ENCODE measurements at regions not wholly inside any gene's neighbourhood (a gene's known extent, or its start where the extent isn't known, plus 50 kb on each side); places are given as distances from the start of the nearest gene placed in this dataset.
"Not testable (repeated sequence)": the region's sequence is repeated elsewhere in the genome, so short reads cannot be mapped to it uniquely, and the experiment has no call there.

DNA sequence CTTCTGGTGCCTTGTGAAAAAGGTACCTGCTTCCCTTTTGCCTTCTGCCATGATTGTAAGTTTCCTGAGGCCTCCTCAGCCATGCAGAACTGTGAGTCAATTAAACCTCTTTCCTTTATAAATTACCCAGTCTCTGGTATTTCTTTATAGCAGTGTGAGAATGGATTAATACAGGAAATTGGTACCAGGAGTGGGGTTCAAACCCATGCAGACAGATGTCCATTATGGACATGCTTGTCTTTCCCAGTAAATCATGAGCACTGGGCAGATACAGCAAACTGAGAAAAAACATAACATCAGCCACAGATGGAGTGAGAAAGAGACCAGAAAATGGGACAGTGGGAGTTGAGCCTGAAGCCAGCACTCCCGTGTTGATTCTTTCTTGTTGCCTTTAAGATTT is 127.5 kb downstream of the TFCP2L1 start:
- in situ Hi-C loops (cut with MboI); H2AFZ ChIP-seq (ENCODE audit: control insufficient read depth, low read depth, low read length); RAD21 ChIA-PET (ENCODE audit: unreplicated experiment); H3K4me1 ChIP-seq (ENCODE audit: control insufficient read depth, insufficient read depth, low read length); CTCF ChIA-PET; H3K4me2 ChIP-seq (ENCODE audit: control insufficient read depth, insufficient read depth); POLR2A ChIA-PET; H3K79me2 ChIP-seq (ENCODE audit: control insufficient read depth, insufficient read depth, low read length); H3K9ac ChIP-seq (ENCODE audit: control insufficient read depth, insufficient read depth, low read length); H4K20me1 ChIP-seq (ENCODE audit: control insufficient read depth, insufficient read depth); ATAC-seq; FAIRE-seq; DNase-seq (ENCODE audit: low read depth, low spot score); H3K9me3 ChIP-seq (replicated peaks; ENCODE audit: control insufficient read depth, insufficient read depth, low read length); H3K4me3 ChIP-seq; H3K36me3 ChIP-seq (ENCODE audit: control insufficient read depth in 2 of 2, insufficient read depth in 2 of 2, low read length in 1 of 2); H3K27me3 ChIP-seq (replicated peaks in 1 of 2; ENCODE audit: control insufficient read depth in 2 of 2, insufficient read depth in 2 of 2, low read length in 1 of 2); H3K27ac ChIP-seq (ENCODE audit: control insufficient read depth, insufficient read depth); intact Hi-C loops (cut with micrococcal nuclease; ENCODE audit: unreplicated experiment); SMC1A ChIA-PET (ENCODE audit: uncharacterized antibody, unreplicated experiment); BruUV-seq (replicated peaks): not testable (repeated sequence)
- WGBS (ENCODE audit: insufficient coverage, insufficient replicate concordance, low lambda C conversion rate, missing lambda C conversion rate): 23% methylated on average over 1 of the region's 1 CpG

DNA sequence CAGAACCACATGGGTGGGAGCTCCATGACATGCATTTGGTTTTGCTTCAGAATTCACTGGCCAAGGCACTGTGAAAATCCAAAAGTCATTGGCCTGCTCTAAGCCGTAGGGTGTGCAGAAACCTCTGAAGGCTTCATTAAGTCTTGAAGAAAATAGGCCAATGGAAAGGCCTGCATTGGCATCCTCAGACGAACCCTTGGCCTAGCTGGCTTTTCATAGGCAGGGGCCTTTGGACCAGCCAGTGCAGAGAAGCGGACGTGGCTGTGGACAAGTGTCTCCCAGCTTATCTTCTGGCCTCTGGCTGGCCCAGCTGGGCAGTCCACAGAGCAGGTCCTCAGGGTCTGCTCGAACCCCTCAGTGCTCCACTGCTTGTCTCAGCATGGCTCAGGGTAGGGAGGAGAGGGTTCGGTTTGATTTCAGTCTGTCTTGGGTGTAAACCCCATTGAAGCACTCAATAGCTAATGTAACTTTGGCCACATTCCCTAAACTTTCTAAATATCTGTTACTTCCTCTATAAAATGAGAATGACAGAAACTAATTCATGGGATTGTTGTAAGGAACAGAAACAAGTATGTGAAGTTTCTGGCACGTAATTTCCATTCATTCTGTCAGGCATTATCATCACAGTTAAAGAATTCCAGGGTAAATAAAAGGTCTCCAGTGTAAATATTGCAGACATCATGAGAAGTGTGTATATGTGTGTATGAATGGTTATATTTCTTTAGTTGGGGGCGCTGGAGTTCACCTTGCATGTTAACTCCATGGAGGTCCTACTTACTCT is 125.5 kb downstream of the TFCP2L1 start:
- ATAC-seq (no peak), FAIRE-seq (no peak), DNase-seq (ENCODE audit: low read depth, low spot score) (no peak)
- CTCF ChIA-PET: interaction anchor here (0.6 kb wide), 1 partner anchor 68 kb away, joined by 3 read pairs; no protein-coding TSS in a partner anchor
- Histone ChIP-seq H3K36me3 (ENCODE audit: control insufficient read depth in 2 of 2, insufficient read depth in 2 of 2, low read length in 1 of 2) (no peaks in the 10 kb centered on the region), H3K27me3 (replicated peaks in 1 of 2; ENCODE audit: control insufficient read depth in 2 of 2, insufficient read depth in 2 of 2, low read length in 1 of 2) (no peaks in the 10 kb centered on the region), H3K27ac (ENCODE audit: control insufficient read depth, insufficient read depth) (no peak overlapping the region), H3K4me3 (no peak overlapping the region), H3K4me2 (ENCODE audit: control insufficient read depth, insufficient read depth) (no peak overlapping the region), H2AFZ (ENCODE audit: control insufficient read depth, low read depth, low read length) (no peak overlapping the region), H3K4me1 (ENCODE audit: control insufficient read depth, insufficient read depth, low read length) (no peaks in the 10 kb centered on the region), H3K9me3 (replicated peaks; ENCODE audit: control insufficient read depth, insufficient read depth, low read length) (peaks cover 2% of the 10 kb centered on the region; the same call in 1 of the 3 replicates), H3K9ac (ENCODE audit: control insufficient read depth, insufficient read depth, low read length) (no peak overlapping the region), H4K20me1 (ENCODE audit: control insufficient read depth, insufficient read depth) (no peaks in the 10 kb centered on the region), H3K79me2 (ENCODE audit: control insufficient read depth, insufficient read depth, low read length) (no peaks in the 10 kb centered on the region)
- no TSS peak for BruUV-seq (replicated peaks)
- POLR2A ChIA-PET: no interaction called here
- in situ Hi-C loops (cut with MboI) (no loop called here), intact Hi-C loops (cut with micrococcal nuclease; ENCODE audit: unreplicated experiment) (no loop called here)
- RAD21 ChIA-PET (ENCODE audit: unreplicated experiment): no interaction called here
- 11% methylated on average over 8 of the region's 8 CpGs for WGBS (ENCODE audit: insufficient coverage, insufficient replicate concordance, low lambda C conversion rate, missing lambda C conversion rate)
- SMC1A ChIA-PET (ENCODE audit: uncharacterized antibody, unreplicated experiment): no interaction called here
- TF ChIP-seq CBX5 (IDR thresholded peaks at IDR 0.05; ENCODE audit: low read depth): no peak
- TF ChIP-seq ZBED1 (IDR thresholded peaks at IDR 0.05; ENCODE audit: borderline replicate concordance): no peak
- TF ChIP-seq MYC (IDR thresholded peaks at IDR 0.05; ENCODE audit: insufficient read depth, insufficient read length, insufficient replicate concordance, low read length, severe bottlenecking): no peak
- TF ChIP-seq, protein P1, sequence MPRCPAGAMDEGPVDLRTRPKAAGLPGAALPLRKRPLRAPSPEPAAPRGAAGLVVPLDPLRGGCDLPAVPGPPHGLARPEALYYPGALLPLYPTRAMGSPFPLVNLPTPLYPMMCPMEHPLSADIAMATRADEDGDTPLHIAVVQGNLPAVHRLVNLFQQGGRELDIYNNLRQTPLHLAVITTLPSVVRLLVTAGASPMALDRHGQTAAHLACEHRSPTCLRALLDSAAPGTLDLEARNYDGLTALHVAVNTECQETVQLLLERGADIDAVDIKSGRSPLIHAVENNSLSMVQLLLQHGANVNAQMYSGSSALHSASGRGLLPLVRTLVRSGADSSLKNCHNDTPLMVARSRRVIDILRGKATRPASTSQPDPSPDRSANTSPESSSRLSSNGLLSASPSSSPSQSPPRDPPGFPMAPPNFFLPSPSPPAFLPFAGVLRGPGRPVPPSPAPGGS (IDR thresholded peaks at IDR 0.05; ENCODE audit: borderline replicate concordance, insufficient read depth, low read depth, low read length, poor library complexity, severe bottlenecking): no peak
- TF ChIP-seq E4F1 (IDR thresholded peaks at IDR 0.05; ENCODE audit: borderline replicate concordance, partially characterized antibody): no peak
- TF ChIP-seq ZSCAN29 (IDR thresholded peaks at IDR 0.05): no peak
- no peak for TF ChIP-seq EP300 (IDR thresholded peaks at IDR 0.05; ENCODE audit: borderline replicate concordance in 1 of 2, control insufficient read depth in 1 of 2, low read depth in 2 of 2, low read length in 2 of 2)
- no peak for TF ChIP-seq BACH1 (IDR thresholded peaks at IDR 0.05; ENCODE audit: borderline replicate concordance)
- no peak for TF ChIP-seq CBFB (IDR thresholded peaks at IDR 0.05; ENCODE audit: low read depth)
- TF ChIP-seq CREB1 (IDR thresholded peaks at IDR 0.05; ENCODE audit: low read depth): no peak
